ENCODE measurements at regions not wholly inside any gene's neighbourhood (a gene's known extent, or its start where the extent isn't known, plus 50 kb on each side); places are given as distances from the start of the nearest gene placed in this dataset.
A peak's percentile ranks its signal among the peaks of the same experiment; 100 is the strongest.

GRCh38 chr4:13887010-13887409 lies 259.5 kb upstream of the BOD1L1 start:
- H3K4me3 ChIP-seq, result no peak overlapping the region

GRCh38 chr4:13888112-13888511 lies 260.6 kb upstream of the BOD1L1 start:
- Histone ChIP-seq H3K4me3 (no peak overlapping the region), H3K27ac (peak overlapping the region in 4 of 21 experiments; percentile 4 to 75 (median 67))

More at GRCh38 chr4:13887010-13887409, 259.5 kb upstream of the BOD1L1 start:
- H3K27ac ChIP-seq, result no peak overlapping the region

- H3K4me3 ChIP-seq, result no peak overlapping the region
- H3K27ac ChIP-seq, result peak overlapping the region in 13 of 21 experiments; percentile 25 to 82 (median 66)
These were observed 264.0 kb upstream of the BOD1L1 start for GRCh38 chr4:13891544-13891939.

GRCh38 chr4:13892739-13893105 lies 265.2 kb upstream of the BOD1L1 start:
- Histone ChIP-seq H3K27ac (peak overlapping the region in 15 of 21 experiments; percentile 14 to 82 (median 60)), H3K4me3 (no peak overlapping the region)

GRCh38 chr4:13893211-13893610 lies 265.7 kb upstream of the BOD1L1 start:
- no peak overlapping the region for H3K4me3 ChIP-seq
- H3K27ac ChIP-seq, result peak overlapping the region in 14 of 21 experiments; percentile 14 to 82 (median 62)

GRCh38 chr4:13893987-13894386 lies 266.5 kb upstream of the BOD1L1 start:
- H3K4me3 ChIP-seq, result no peak overlapping the region
- peak overlapping the region in 2 of 21 experiments; percentile 81 to 82 for H3K27ac ChIP-seq

GRCh38 chr4:13900780-13901179 lies 273.3 kb upstream of the BOD1L1 start:
- no peak overlapping the region for H3K27ac ChIP-seq
- no peak overlapping the region for H3K4me3 ChIP-seq

- Histone ChIP-seq H3K27ac (no peak overlapping the region), H3K4me3 (no peak overlapping the region)
These were observed 274.6 kb upstream of the BOD1L1 start for GRCh38 chr4:13902146-13902545.

GRCh38 chr4:13903061-13903460 lies 275.5 kb upstream of the BOD1L1 start:
- Histone ChIP-seq H3K4me3 (no peak overlapping the region), H3K27ac (no peak overlapping the region)

- no peak overlapping the region for H3K4me3 ChIP-seq
- no peak overlapping the region for H3K27ac ChIP-seq
These were observed 276.4 kb upstream of the BOD1L1 start for GRCh38 chr4:13903901-13904300.

- no peak overlapping the region for H3K4me3 ChIP-seq
- H3K27ac ChIP-seq, result no peak overlapping the region
These were observed 278.0 kb upstream of the BOD1L1 start for GRCh38 chr4:13905543-13905942.

GRCh38 chr4:13906727-13907126 lies 279.2 kb upstream of the BOD1L1 start:
- peak overlapping the region in 7 of 21 experiments; percentile 12 to 65 (median 37) for H3K27ac ChIP-seq
- no peak overlapping the region for H3K4me3 ChIP-seq

GRCh38 chr4:13907255-13907751 lies 279.8 kb upstream of the BOD1L1 start:
- H3K27ac ChIP-seq, result peak overlapping the region in 8 of 21 experiments; percentile 7 to 72 (median 42)
- H3K4me3 ChIP-seq, result no peak overlapping the region

GRCh38 chr4:13908455-13908854 lies 280.9 kb upstream of the BOD1L1 start:
- Histone ChIP-seq H3K4me3 (no peak overlapping the region), H3K27ac (peak overlapping the region in 4 of 21 experiments; percentile 11 to 72 (median 42))

GRCh38 chr4:13910556-13910955 lies 283.0 kb upstream of the BOD1L1 start:
- no peak overlapping the region for H3K4me3 ChIP-seq
- H3K27ac ChIP-seq, result no peak overlapping the region

GRCh38 chr4:13911256-13911655 lies 283.7 kb upstream of the BOD1L1 start:
- no peak overlapping the region for H3K27ac ChIP-seq
- no peak overlapping the region for H3K4me3 ChIP-seq

GRCh38 chr4:13912436-13912925 lies 285.0 kb upstream of the BOD1L1 start:
- no peak overlapping the region for H3K27ac ChIP-seq
- H3K4me3 ChIP-seq, result no peak overlapping the region

GRCh38 chr4:13912966-13913365 lies 285.4 kb upstream of the BOD1L1 start:
- Histone ChIP-seq H3K4me3 (no peak overlapping the region), H3K27ac (no peak overlapping the region)

- Histone ChIP-seq H3K4me3 (no peak overlapping the region), H3K27ac (peak overlapping the region in 5 of 21 experiments; percentile 15 to 71 (median 43))
These were observed 289.5 kb upstream of the BOD1L1 start for GRCh38 chr4:13917015-13917414.

- Histone ChIP-seq H3K27ac (peak overlapping the region in 7 of 21 experiments; percentile 36 to 71 (median 54)), H3K4me3 (no peak overlapping the region)
These were observed 290.6 kb upstream of the BOD1L1 start for GRCh38 chr4:13918110-13918509.

- Histone ChIP-seq H3K4me3 (no peak overlapping the region), H3K27ac (peak overlapping the region in 10 of 21 experiments; percentile 9 to 85 (median 48))
These were observed 291.5 kb upstream of the BOD1L1 start for GRCh38 chr4:13918991-13919441.

All from skin epidermis (tissue), 12 donors.